Kasumi-1 (cell line): ENCODE measurements at regions not wholly inside any gene's neighbourhood (a gene's known extent, or its start where the extent isn't known, plus 50 kb on each side); places are given as distances from the start of the nearest gene placed in this dataset.
A peak's percentile ranks its signal among the peaks of the same experiment; 100 is the strongest.
"Not testable (repeated sequence)": the region's sequence is repeated elsewhere in the genome, so short reads cannot be mapped to it uniquely, and the experiment has no call there.

Experiments used
- DNase-seq, 2 experiments: peaks; one replicate each; lab custom pipeline; 2025; lab: John Stamatoyannopoulos, UW

DNA sequence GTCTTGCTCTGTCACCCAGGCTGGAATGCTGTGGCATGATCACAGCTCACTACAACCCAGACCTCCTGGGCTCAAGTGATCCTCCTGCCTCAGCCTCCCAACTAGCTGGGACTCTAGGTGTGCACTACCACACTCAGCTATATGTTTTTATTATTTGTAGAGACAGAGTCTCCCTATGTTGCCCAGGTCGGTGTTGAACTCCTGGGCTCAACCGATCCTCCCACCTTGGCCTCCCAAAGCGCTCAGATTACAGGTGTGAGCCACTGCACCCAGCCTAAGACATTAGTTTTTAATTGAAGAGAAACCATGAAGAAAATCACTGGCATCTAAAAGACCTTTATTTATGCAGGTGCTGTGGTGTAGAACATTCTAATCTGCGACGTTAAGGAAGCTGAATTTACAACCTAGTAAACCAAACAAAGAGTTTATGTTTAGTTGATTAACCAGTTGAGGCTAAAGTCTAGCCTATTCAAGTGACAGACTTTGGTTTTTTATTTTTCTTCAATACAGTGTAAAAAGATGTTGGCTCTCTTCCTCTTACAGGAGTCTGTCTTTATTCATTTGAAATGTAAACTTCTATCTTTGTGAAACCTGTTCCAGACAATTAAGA is 52.5 kb upstream of the NBL1 start:
- no peak for DNase-seq

DNA sequence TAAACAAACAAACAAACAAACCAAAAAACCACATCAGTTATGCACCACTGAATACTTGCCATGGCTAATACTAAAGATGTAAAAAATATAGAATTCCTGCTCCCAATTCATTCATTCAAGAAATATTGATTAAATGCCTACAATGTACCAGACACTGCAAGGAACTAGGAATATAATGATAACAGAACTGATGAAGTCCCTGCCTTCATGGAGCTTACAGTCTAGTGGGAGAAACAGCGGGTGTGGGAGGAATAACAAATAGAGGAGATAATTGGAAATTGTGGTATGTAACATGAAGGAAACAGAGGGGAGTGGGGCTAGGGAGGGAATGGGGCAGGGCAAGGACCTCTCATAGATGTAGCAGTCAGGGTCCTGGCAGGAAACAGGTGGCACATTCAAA is 58.6 kb upstream of the NBL1 start:
- DNase-seq: no peak

DNA sequence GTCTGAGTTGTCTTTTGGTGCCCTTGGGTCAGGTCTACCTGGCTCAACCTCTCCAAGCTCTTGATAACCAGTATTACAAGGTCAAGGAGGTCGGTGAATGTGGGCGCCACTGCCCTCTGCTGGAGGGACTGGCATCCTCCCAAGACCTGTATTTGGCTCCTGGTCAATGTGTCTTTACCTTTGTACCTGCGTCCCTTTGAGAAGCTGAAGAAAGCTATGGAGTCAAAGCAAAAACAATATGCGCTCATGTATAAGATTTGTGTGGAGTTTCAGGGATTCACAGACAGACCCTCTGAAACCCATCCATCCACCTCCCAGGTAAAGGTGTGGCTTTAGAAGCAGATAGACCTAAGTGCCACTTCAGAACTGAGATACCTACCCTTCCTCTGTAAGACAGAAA is 61.8 kb upstream of the NBL1 start:
- DNase-seq: peak; percentile 18 to 35

DNA sequence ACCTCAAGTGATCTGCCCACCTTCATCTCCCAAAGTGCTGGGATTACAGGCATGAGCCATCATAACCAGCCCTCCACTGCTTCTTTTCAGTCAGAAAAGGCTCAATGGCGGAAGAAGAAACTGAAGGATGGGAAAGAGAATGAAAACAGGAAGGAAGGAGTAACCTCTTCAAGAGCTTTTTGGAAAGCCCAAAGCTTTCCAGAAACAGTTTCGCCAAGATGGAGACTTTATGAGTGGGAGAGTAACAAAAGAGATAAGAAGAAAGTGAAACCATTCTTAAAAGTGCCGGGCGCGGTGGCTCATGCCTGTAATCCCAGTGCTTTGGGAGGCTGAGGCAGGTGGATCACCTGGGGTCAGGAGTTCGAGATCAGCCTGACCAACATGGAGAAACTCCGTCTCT is 62.7 kb upstream of the NBL1 start:
- no peak for DNase-seq

DNA sequence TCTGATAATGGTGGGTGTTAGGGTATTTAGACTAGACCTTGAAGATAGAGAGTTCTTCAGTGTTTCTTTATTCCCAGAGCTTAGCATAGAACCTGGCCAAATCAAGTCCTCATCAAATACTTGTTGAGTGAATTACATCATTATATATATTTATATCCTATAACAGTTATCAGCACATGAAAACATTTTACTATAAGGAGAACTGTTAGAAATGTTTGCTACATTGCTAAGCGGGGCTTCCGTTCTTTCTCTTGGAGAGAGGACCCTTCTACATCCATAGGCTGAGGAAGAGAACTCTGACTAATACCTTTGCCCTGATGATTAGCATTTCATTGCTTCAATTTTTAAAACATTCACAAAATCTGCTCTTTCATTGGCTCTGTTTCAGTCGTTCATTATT is 66.5 kb upstream of the NBL1 start:
- DNase-seq: no peak

DNA sequence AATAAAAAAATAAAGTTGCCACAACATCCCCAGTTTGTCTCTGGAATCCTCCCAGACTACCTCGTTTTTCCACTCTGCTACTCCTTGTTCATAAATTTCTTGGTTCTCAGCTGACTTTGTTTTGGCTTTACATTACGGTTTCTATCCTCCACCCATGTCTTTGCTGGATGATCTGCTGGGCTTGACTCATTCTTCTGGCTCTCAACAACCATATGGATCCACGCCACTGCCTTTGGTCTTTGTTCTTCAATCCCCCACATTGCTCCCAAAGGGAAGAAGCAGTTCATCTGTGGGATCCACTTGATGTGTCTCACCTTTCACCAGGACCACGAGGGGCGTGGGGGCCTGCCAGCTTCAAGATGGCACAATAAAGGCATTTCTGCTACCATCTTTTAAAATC is 67.1 kb upstream of the NBL1 start:
- no peak for DNase-seq

DNA sequence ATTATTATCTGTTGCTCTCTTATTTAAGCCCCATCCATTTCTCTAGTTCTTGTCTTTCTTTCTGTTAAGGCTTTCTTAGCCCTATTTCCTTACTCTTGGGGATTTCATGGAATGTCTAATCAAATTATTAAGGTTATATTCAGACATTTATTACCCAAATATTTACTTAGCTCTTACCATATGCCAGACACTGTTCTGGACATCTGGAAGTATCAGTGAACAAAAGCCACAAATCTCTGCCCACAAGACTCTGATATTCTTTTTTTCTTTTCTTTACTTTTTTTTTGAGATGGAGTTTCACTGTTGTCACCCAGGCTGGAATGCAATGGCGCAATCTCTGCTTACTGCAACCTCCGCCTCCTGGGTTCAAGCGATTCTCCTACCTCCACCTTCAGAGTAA is 74.3 kb upstream of the NBL1 start:
- no peak for DNase-seq

DNA sequence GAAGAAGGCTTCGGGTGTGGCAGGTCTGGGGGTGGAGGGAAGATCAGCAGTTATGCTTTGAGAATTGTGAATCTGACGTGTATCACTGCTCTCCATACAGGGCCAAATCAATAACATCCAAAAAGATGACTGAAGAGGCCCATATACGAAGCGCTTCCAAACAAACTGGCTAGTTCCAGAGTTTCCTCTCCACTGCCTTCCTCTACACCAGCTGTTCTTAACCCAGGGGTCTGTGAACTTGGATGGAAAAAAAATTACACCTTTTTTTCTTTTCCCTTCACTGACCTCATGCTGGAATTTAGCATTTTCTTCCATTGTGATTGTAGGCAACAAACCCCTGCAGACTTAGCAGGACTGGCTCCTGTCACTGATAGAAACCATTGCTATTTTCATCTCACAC is 77.1 kb upstream of the NBL1 start:
- DNase-seq: no peak

DNA sequence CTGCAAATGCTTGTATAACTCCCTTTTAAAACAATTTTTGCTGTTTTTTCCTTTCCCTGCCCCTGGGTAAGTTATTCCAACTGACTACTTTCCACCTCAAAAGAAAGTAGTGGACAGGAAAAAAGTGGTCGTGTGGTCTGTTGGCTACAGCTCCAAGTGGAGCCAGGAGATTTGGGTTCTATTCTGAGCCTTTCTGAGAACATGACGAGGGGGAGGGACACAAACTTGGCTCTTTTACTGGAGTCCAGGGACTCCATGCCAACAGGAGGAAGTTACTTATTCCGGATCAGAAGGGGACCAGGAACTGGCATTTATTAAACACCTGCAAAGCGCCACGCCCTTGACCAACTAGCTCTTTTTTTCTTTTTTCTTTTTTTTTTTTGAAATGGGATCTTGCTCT is 79.0 kb upstream of the CAPZB start:
- DNase-seq: no peak

DNA sequence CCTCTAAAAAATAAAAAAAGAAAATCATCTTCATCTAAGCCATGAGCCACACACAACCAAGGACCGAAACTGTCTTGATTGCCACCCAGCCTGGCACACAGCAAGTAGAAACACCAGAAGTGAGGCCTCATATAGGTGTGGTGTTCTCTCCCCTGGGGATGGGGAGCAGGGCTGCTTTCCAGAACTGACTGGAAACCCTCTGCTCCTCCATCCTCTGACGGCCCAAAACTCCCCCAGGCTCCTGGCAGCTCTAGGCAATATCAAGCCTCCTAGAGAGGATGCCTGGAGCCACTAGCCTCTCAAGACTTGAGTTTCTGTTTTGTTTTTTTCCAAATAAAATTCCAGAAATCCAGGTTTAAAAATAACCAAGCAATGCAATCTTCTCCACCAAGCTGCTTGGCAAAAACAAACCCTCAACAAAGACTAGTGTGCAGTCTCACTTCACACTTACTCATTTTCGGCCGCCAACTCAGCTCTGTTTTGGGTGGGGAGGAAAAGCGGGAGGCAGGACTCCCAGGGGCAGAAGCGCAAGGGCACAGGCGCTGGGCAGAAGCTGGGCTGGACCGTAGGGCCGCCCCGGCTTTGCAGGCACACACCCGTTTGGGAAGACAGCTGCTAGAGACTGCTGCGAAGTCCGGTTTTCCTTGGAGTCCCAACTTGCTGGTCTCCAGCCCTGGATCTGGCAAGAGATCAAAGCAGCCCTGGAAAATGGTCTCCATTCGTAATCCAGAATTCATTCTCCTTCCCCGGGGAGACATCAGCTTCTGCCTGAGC is 78.2 kb upstream of the CAPZB start:
- DNase-seq: no peak

DNA sequence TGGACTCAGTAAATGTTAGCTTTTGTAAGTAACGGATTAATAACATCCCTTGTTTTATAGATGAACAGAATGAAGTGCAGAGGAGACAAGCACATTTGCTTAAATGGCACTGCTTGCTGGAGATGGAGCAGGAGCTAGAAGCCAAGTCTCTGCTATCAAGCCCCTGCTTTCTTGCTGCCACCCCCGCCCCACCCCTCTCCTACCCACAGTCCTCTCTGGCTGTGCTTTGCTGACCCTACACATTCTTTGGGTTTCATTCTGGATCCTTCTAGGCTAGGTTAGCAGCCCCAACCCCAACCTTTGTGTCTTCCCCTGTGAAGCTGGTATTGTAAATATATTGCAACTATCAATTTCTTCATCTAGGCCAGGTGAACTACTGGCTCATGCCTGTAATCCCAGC is 77.5 kb upstream of the CAPZB start:
- DNase-seq: no peak

DNA sequence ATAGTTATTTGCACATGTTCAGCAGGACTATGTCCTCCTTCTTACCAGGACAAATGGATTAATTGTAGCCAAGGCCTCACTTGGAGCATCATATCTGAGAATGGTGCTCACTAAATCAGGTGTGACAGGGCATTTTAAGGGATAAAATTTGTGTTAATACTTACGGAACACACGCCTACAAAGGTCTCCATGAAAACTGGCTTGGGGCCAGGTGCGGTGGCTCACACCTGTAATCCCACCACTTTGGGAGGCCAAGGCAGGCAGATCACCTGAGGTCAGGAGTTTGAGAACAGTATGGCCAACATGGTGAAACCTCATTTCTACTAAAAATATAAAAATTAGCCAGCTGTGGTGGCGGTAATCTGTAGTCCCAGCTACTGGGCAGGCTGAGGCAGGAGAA is 75.1 kb upstream of the CAPZB start:
- DNase-seq: no peak

DNA sequence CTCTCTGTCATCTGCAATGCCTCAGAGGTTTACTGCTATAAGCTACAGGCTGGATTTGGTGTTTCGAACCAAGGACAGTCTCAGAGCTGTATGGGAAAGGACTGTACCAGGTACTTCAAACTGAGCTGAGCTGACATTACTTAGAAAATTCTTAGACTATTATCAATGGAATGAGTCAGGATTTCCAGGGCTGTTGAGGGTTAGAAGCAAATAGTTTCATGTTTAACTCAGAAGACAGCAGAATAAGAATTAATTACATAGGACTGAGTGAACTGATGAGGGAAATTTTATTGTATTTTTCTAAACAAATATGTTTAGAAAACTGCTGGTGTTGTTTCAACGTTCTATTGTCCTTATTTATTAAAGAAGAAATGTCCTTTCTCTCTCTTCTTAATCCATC is 74.3 kb upstream of the CAPZB start:
- no peak for DNase-seq

DNA sequence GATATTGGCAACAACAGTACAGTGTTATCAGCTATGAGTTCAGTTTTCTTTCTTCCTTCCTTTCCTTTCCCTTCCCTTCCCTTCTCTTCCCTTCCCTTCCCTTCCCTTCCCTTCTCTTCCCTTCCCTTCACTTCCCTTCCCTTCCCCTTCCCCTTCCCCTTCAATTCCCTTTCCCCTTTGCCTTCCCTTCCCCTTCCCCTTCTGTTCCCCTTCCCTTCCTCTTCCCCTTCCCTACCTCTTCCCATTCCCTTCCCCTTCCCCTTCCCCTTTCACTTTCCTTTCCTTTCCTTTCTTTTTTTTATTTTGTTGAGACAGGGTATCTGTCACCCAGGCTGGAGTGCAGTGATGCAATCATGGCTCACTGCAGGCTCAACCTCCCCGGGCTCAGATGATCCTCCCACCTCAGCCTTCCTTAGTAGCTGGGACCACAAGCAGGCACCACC is 72.3 kb upstream of the CAPZB start:
- no peak for DNase-seq

DNA sequence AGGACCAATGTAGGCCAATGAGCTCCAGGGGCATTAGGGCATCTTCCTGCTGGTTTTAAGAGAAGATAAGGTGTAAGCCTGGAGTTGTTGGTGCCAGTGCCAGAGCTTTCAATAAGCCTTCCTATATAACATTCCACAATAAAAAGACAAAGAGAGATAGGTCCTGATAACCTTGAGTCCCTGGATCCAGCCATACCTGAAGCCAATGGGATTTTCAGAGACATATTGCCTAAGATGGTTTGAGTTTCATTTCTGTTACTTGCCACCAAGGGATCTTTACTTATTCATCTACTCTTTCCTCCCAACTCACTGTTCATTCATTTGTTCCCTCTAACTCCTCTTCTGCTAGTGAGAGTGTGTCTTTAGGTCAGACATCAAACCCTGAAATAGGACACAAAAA is 68.8 kb upstream of the CAPZB start:
- DNase-seq: no peak

DNA sequence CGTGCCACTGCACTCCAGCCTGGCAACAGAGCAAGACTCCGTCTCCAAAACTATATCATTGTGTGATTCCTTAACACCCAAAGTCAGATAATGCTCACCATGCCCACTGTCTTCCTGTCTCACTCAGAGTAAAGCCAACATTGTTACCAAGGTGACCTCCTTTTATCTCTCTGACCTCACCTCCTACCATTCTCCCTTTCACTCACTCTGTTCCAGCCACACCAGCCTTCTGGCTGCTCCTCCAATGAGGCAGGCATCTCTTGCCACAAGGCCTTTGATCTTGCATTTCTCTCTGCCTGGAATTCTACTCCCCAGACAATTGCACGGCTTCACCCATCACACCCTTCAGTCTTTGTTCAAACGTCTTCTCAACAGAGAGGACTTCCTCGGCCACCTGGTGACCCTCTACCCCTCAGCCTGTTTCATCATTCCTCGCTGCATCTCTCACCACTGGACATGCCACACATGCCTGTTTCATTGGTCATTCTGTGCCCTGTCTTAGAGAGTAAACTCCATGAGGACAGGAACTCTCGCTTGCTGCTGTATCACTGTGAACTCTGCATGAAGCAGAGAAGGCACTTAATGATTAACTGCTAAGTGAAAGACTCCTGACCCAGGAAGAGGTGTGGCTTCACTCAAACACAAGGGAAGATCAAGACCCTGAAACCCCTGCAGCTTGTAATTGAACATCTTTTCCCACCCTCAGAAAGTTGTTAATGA is 67.1 kb upstream of the CAPZB start:
- no peak for DNase-seq

DNA sequence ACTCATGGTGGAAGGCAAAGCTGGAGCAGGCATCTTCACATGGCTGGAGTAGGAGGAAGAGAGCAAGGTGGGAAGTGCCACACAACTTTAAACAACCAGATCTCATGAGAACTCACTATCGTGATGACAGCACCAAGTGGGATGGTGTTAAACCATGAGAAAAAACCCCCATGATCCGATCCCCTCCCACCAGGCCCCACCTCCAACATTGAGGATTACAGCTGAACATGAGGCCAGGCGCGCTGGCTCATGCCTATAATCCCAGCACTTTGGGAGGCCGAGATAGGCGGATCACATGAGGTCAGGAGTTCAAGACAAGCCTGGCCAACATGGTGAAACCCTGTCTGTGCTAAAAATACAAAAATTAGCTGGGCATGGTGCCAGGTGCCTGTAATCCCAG is 66.5 kb upstream of the CAPZB start:
- DNase-seq: not testable (repeated sequence)

DNA sequence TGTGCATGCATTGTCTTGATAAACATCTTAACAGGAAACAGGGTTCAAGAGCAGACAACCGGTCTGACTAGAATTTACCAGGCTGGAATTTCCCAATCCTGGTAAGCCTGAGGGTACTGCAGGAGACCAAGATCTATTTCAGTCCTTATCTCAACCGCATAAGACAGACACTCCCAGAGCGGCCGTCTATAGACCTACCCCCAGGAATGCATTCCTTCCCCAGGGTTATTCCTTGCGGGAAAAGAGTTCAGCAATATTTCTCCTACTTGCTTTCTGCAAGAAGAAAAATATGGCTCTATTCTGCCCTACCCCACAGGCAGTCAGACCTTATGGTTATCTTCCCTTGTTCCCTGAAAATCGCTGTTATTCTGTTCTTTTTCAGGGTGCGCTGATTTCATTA is 65.1 kb upstream of the CAPZB start:
- not testable (repeated sequence) for DNase-seq

DNA sequence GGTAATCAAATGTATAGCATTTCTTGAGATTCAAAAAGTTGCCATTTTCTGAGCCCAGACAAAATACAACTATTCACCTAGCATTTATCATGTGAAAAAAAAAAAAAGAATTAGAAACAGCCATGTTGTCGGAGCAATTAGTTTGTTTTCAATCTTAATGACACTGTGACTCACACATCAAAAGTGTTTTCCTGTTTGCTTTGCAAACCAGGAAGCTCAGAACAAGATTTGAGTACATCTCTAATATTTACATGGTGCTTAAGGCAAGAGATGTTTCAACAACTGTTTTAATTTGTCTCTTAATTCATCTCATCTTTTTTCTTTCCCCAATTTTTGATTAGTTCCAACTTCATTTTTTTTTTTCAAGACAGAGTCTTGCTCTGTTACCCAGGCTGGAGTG is 62.5 kb upstream of the CAPZB start:
- no peak for DNase-seq

DNA sequence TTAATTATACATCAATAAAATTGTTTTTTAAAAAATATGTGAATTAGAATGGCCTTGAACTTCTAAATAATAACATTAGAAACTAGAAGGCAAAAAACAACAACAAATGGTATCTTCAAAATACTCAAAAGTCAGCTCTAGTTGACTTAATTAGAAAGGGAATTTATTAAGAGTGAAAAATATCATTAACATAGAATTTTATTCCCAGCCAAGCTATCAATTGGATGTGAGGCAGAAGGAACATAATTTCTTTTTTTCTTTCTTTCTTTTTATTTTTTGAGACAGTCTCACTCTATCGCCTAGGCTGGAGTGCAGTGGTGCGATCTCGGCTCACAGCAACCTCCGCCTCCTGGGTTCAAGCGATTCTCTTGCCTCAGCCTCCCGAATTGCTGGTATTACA is 51.2 kb upstream of the CAPZB start:
- DNase-seq: no peak

DNA sequence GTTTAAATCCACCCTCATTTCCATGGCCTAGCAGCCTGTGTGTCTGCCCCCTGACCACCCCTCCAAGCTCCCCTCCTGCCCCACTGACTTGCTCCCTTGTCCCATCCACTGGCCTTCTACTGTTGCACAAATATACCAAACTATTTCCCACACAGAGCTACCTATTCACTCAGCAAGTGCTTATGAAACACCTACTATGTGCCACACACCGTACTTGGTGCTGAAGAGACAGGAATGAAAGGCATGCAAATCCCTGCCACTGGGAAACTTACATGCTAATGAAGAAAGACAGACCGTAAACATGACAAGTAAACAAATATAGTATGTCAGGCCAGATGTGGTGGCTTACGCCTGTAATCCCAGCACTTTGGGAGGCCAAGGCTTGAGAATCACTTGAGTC is 49.9 kb upstream of the CAPZB start:
- DNase-seq: no peak
